Spleen (tissue), 7 donors: ENCODE measurements at regions not wholly inside any gene's neighbourhood (a gene's known extent, or its start where the extent isn't known, plus 50 kb on each side); places are given as distances from the start of the nearest gene placed in this dataset.

Experiments
- POLR2A ChIP-seq, 3 donors: fragments of 450-650 bp; IDR thresholded peaks; one replicate each; pipeline ENCODE4 v1.5.1; 2017; ENCODE audit warnings: antibody characterized with exemption in 3 of 3, mild to moderate bottlenecking in 1 of 3
- TF ChIP-seq, protein P1 (sequence below), 11 experiments: fragments of 200-600 bp in 7 of 11; fragments of 450-650 bp in 4 of 11; sonication (generic) in 4 of 11; IDR thresholded peaks in 8 of 11; conservative IDR thresholded peaks in 3 of 11; 1 replicate in 7 of 11; 2 replicates in 4 of 11; pipeline versions ENCODE4 v1.4.0 to v1.8.0; 2016 to 2021; ENCODE audit warnings: antibody characterized with exemption in 11 of 11, inconsistent platforms in 4 of 11, mild to moderate bottlenecking in 1 of 11
- donor health status: DM: no; HTN: no; CAD: no; lungs with moderate emphysema.
- donor health status: DM: no; HTN: no; CAD: no.
- donor health status: DM: no; HTN: no; CAD: no.

DNA sequence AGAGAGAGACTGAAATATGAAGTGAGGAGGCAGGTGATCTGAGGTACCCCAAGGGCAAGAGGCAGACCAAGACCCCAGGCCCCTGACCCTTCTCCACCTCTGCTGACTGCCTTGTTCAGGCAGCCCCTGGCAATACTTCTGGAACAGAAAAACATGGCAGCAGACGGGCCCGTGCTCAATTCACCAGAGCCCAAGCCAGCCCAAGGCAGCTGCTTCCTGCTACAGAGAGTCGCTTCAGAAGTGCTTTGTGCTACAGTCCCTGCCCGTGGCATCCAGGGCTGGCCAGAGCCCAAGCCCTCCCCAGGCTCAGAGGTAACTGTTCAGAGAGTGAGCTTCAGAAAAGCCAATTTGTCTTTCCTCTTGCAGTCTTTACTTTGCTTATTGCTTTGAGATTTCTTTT lies 151.4 kb upstream of the FSTL4 start:
- TF ChIP-seq, protein P1, sequence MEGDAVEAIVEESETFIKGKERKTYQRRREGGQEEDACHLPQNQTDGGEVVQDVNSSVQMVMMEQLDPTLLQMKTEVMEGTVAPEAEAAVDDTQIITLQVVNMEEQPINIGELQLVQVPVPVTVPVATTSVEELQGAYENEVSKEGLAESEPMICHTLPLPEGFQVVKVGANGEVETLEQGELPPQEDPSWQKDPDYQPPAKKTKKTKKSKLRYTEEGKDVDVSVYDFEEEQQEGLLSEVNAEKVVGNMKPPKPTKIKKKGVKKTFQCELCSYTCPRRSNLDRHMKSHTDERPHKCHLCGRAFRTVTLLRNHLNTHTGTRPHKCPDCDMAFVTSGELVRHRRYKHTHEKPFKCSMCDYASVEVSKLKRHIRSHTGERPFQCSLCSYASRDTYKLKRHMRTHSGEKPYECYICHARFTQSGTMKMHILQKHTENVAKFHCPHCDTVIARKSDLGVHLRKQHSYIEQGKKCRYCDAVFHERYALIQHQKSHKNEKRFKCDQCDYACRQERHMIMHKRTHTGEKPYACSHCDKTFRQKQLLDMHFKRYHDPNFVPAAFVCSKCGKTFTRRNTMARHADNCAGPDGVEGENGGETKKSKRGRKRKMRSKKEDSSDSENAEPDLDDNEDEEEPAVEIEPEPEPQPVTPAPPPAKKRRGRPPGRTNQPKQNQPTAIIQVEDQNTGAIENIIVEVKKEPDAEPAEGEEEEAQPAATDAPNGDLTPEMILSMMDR (IDR thresholded peaks at IDR 0.05 in 8 of 11, conservative IDR thresholded peaks at IDR 0.05 in 3 of 11): no peak
- TF ChIP-seq POLR2A (IDR thresholded peaks at IDR 0.05): no peak
